ENCODE measurements at regions not wholly inside any gene's neighbourhood (a gene's known extent, or its start where the extent isn't known, plus 50 kb on each side); places are given as distances from the start of the nearest gene placed in this dataset.

DNA sequence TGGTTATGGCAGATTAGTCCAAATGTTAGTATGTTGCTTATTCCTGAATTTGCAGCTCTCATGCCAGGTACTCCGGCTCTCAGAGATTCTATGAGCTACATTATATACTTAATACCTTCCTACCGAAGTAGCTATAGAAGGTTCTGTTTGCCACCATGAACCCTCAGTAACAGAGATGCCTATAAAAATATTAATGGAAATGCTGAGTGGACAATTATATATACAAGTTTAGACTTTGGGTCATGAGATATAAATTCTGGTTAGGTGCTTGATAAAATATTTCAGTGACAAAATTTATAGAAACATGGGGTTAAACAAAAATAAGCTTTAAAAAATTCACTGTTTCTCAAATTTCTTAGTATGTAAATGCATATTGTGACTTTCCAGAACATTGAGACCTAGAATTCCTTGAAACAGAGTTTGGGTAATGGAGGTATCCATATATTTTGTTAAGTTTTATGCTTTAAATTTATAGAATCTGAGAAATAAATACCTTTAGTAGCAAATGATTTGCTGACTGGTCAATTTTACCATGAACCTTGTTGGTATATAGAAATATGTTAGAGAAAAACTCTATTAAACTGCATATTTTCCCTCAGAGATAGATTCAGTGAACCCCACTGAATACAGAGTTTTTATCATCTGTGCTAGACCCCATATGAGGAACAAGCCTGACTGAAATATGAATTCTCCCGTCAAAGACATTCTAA lies 533.5 kb downstream of the SH2D4B start:
- Histone ChIP-seq H3K4me3 (replicated peaks in 1 of 3; ENCODE audit: low read depth in 2 of 3, low read length in 3 of 3) (no peak overlapping the region), H3K9ac (ENCODE audit: insufficient read depth, low read length, poor library complexity, severe bottlenecking) (no peak overlapping the region), H3K36me3 (replicated peaks in 1 of 2; ENCODE audit: control insufficient read depth in 1 of 2, insufficient read depth in 2 of 2, low read length in 2 of 2) (no peaks in the 10 kb centered on the region), H2AFZ (ENCODE audit: insufficient read depth, low read depth, low read length, poor library complexity, severe bottlenecking) (no peak overlapping the region), H3K4me1 (ENCODE audit: control insufficient read depth in 1 of 2, insufficient read depth in 2 of 2, low read length in 2 of 2) (no peaks in the 10 kb centered on the region), H3K4me2 (replicated peaks; ENCODE audit: extremely low read depth, low read length, poor library complexity, severe bottlenecking) (no peak overlapping the region), H3K79me2 (ENCODE audit: insufficient read depth, low read length) (no peaks in the 10 kb centered on the region), H3K27ac (ENCODE audit: low read depth in 1 of 2, low read length in 2 of 2) (no peak overlapping the region), H3K27me3 (ENCODE audit: control insufficient read depth in 2 of 2, insufficient read depth in 2 of 2, low read length in 2 of 2) (no peaks in the 10 kb centered on the region), H4K20me1 (ENCODE audit: insufficient read depth, low read length) (no peaks in the 10 kb centered on the region), H3K9me3 (replicated peaks in 1 of 2; ENCODE audit: control insufficient read depth in 1 of 2, insufficient read depth in 1 of 2, low read length in 2 of 2) (no peaks in the 10 kb centered on the region)
- H3K4me1 Mint-ChIP-seq = no peaks in the 10 kb centered on the region
- intact Hi-C loops (cut with micrococcal nuclease) = no loop called here
- no peak overlapping the region for H3K27ac Mint-ChIP-seq
- H3K9me3 Mint-ChIP-seq = no peaks in the 10 kb centered on the region
- H3K27me3 Mint-ChIP-seq (ENCODE audit: low read depth in 3 of 3) = peaks cover 0 to 2% (median 1%) of the 10 kb centered on the region in 3 donors
- H3K36me3 Mint-ChIP-seq = no peaks in the 10 kb centered on the region
- no CpG with 5 or more reads among the region's 3 CpGs for WGBS (ENCODE audit: insufficient coverage)
- no peak overlapping the region for H3K4me3 Mint-ChIP-seq
- TF ChIP-seq, protein P1, sequence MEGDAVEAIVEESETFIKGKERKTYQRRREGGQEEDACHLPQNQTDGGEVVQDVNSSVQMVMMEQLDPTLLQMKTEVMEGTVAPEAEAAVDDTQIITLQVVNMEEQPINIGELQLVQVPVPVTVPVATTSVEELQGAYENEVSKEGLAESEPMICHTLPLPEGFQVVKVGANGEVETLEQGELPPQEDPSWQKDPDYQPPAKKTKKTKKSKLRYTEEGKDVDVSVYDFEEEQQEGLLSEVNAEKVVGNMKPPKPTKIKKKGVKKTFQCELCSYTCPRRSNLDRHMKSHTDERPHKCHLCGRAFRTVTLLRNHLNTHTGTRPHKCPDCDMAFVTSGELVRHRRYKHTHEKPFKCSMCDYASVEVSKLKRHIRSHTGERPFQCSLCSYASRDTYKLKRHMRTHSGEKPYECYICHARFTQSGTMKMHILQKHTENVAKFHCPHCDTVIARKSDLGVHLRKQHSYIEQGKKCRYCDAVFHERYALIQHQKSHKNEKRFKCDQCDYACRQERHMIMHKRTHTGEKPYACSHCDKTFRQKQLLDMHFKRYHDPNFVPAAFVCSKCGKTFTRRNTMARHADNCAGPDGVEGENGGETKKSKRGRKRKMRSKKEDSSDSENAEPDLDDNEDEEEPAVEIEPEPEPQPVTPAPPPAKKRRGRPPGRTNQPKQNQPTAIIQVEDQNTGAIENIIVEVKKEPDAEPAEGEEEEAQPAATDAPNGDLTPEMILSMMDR (IDR thresholded peaks at IDR 0.05) = no peak
- no peak for DNase-seq

DNA sequence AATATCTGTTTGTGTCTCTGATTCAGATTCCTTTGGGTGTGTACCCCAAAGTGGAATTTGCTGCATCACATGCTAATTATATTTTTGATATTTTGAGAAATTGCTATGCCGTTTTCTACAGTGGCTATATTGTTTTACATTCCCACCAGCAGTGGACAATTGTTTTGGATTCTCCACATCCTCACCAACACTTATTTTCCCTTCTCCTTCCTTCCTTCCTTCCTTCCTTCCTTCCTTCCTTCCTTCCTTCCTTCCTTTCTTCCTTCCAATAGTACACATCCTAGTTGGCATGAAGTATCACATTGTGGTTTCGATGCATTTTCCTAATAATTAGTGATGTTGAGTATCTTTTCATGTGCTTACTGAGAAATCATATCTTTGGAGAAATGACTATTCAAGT lies 535.5 kb downstream of the SH2D4B start:
- no peak overlapping the region for H3K27ac ChIP-seq (ENCODE audit: low read depth in 1 of 2, low read length in 2 of 2)
- Mint-ChIP-seq H3K9me3 (no peaks in the 10 kb centered on the region), H3K4me3 (no peak overlapping the region), H3K4me1 (no peaks in the 10 kb centered on the region), H3K27me3 (ENCODE audit: low read depth in 3 of 3) (peaks cover 0 to 2% (median 1%) of the 10 kb centered on the region in 3 donors), H3K27ac (no peak overlapping the region), H3K36me3 (no peaks in the 10 kb centered on the region)
- no peak overlapping the region for H3K4me2 ChIP-seq (replicated peaks; ENCODE audit: extremely low read depth, low read length, poor library complexity, severe bottlenecking)
- H4K20me1 ChIP-seq (ENCODE audit: insufficient read depth, low read length) = no peaks in the 10 kb centered on the region
- no peaks in the 10 kb centered on the region for H3K79me2 ChIP-seq (ENCODE audit: insufficient read depth, low read length)
- H2AFZ ChIP-seq (ENCODE audit: insufficient read depth, low read depth, low read length, poor library complexity, severe bottlenecking) = no peak overlapping the region
- whole genome bisulfite sequencing (ENCODE audit: insufficient coverage) = no CpG with 5 or more reads among the region's 2 CpGs
- no peaks in the 10 kb centered on the region for H3K9me3 ChIP-seq (replicated peaks in 1 of 2; ENCODE audit: control insufficient read depth in 1 of 2, insufficient read depth in 1 of 2, low read length in 2 of 2)
- H3K27me3 ChIP-seq (ENCODE audit: control insufficient read depth in 2 of 2, insufficient read depth in 2 of 2, low read length in 2 of 2) = no peaks in the 10 kb centered on the region
- intact Hi-C loops (cut with micrococcal nuclease) = no loop called here
- H3K4me3 ChIP-seq (replicated peaks in 1 of 3; ENCODE audit: low read depth in 2 of 3, low read length in 3 of 3) = no peak overlapping the region
- no peak overlapping the region for H3K9ac ChIP-seq (ENCODE audit: insufficient read depth, low read length, poor library complexity, severe bottlenecking)
- H3K36me3 ChIP-seq (replicated peaks in 1 of 2; ENCODE audit: control insufficient read depth in 1 of 2, insufficient read depth in 2 of 2, low read length in 2 of 2) = no peaks in the 10 kb centered on the region
- H3K4me1 ChIP-seq (ENCODE audit: control insufficient read depth in 1 of 2, insufficient read depth in 2 of 2, low read length in 2 of 2) = no peaks in the 10 kb centered on the region
- TF ChIP-seq, protein P1 (IDR thresholded peaks at IDR 0.05) = no peak
- DNase-seq = no peak
